HepG2 (cell line): ENCODE measurements at regions not wholly inside any gene's neighbourhood (a gene's known extent, or its start where the extent isn't known, plus 50 kb on each side); places are given as distances from the start of the nearest gene placed in this dataset.

Source experiments
- ELF4 ChIP-seq: sonication (generic); formaldehyde crosslinking; IDR thresholded peaks from 2 replicates; pipeline ENCODE4 v1.5.0; 2020; ENCODE audit warnings: missing genetic modification reagents, mild to moderate bottlenecking, moderate library complexity, borderline replicate concordance
- KIAA2018 ChIP-seq: sonication (generic); formaldehyde crosslinking; IDR thresholded peaks from 2 replicates; pipeline ENCODE4 v1.5.0; 2020; ENCODE audit warnings: mild to moderate bottlenecking, missing genetic modification reagents, borderline replicate concordance
- NPAS2 ChIP-seq: sonication (generic); formaldehyde crosslinking; IDR thresholded peaks from 2 replicates; pipeline ENCODE4 v1.8.0; 2022; ENCODE audit warnings: mild to moderate bottlenecking, missing genetic modification reagents, borderline replicate concordance
- ZNF44 ChIP-seq: sonication (generic); formaldehyde crosslinking; IDR thresholded peaks from 2 replicates; pipeline ENCODE4 v1.5.1; 2020; ENCODE audit warnings: mild to moderate bottlenecking, missing genetic modification reagents

GRCh38 chr12:92295523-92295922 lies 149.9 kb upstream of the BTG1 start (continued):
- no peak for TF ChIP-seq KIAA2018 (CRISPR knock-in tag)
- no peak for TF ChIP-seq ZNF44 (CRISPR knock-in tag)
- no peak for TF ChIP-seq ELF4 (CRISPR knock-in tag)
- TF ChIP-seq NPAS2: no peak
